ENCODE measurements at regions not wholly inside any gene's neighbourhood (a gene's known extent, or its start where the extent isn't known, plus 50 kb on each side); places are given as distances from the start of the nearest gene placed in this dataset.

DNA sequence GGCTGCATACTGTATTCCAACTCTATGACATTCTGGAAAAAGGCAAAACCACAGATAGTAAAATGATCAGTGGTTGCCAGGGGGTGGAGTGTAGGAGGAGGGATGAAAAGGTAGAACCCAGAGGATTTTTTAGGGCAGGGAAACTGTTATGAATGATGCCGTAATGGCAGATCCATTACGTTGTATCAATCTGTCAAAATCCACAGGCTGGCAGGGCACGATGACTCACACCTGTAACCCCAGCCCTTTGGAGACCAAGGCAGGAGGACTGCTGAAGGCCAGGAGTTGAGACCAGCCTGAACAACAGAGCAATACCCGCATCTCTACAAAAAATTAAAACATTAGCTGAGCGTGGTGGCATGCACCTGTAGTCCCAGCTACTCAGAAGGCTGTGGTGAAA lies 91.8 kb downstream of the RMI2 start:
- TF ChIP-seq, protein P1, sequence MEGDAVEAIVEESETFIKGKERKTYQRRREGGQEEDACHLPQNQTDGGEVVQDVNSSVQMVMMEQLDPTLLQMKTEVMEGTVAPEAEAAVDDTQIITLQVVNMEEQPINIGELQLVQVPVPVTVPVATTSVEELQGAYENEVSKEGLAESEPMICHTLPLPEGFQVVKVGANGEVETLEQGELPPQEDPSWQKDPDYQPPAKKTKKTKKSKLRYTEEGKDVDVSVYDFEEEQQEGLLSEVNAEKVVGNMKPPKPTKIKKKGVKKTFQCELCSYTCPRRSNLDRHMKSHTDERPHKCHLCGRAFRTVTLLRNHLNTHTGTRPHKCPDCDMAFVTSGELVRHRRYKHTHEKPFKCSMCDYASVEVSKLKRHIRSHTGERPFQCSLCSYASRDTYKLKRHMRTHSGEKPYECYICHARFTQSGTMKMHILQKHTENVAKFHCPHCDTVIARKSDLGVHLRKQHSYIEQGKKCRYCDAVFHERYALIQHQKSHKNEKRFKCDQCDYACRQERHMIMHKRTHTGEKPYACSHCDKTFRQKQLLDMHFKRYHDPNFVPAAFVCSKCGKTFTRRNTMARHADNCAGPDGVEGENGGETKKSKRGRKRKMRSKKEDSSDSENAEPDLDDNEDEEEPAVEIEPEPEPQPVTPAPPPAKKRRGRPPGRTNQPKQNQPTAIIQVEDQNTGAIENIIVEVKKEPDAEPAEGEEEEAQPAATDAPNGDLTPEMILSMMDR (conservative IDR thresholded peaks at IDR 0.05): no peak
- TF ChIP-seq EZH2 (IDR thresholded peaks at IDR 0.05; ENCODE audit: low read depth): no peak

Data from PC-9 (cell line).